Right lobe of liver (tissue), 4 donors: ENCODE measurements at regions not wholly inside any gene's neighbourhood (a gene's known extent, or its start where the extent isn't known, plus 50 kb on each side); places are given as distances from the start of the nearest gene placed in this dataset.

Experiments used
- CTCF ChIP-seq, 4 donors: fragments of 200-600 bp in 3 of 4; fragments of 450-650 bp in 1 of 4; IDR thresholded peaks; one replicate each; pipeline versions ENCODE4 v1.5.1 to v1.8.0; 2016 to 2022; ENCODE audit warnings: antibody characterized with exemption in 4 of 4, mild to moderate bottlenecking in 2 of 4
- POLR2A ChIP-seq: fragments of 450-650 bp; IDR thresholded peaks from one replicate; pipeline ENCODE4 v1.6.1; 2017; ENCODE audit warnings: antibody characterized with exemption, mild to moderate bottlenecking
- donor health status: DM: no; HTN: no; CAD: no.
- donor health status: DM: no; HTN: no; CAD: no.
- donor health status: DM: no; HTN: yes; CAD: no.

- TF ChIP-seq CTCF (IDR thresholded peaks at IDR 0.05): no peak
- no peak for TF ChIP-seq POLR2A
Observed at GRCh38 chr18:64392202-64392601, 243.3 kb upstream of the LINC00305 start.
